ENCODE measurements at regions not wholly inside any gene's neighbourhood (a gene's known extent, or its start where the extent isn't known, plus 50 kb on each side); places are given as distances from the start of the nearest gene placed in this dataset.

GRCh38 chrX:115459883-115460880 is 100.8 kb upstream of the PLS3 start:
- DNase-seq (ENCODE audit: insufficient read length, low spot score) (no peak), FAIRE-seq (no peak)
- TF ChIP-seq TAF1 (IDR thresholded peaks at IDR 0.05; ENCODE audit: low read depth, low read length) = no peak
- no peak for TF ChIP-seq POU2F2 (IDR thresholded peaks at IDR 0.05; ENCODE audit: low read depth, low read length)
- no peak for TF ChIP-seq PAX5 (IDR thresholded peaks at IDR 0.05; ENCODE audit: insufficient read depth, low read length, severe bottlenecking)
- no peak for TF ChIP-seq POLR2A (IDR thresholded peaks at IDR 0.05; ENCODE audit: low read depth, low read length)
- no peak for TF ChIP-seq POLR2AphosphoS5 (IDR thresholded peaks at IDR 0.05; ENCODE audit: low read depth, low read length)
- TF ChIP-seq SPI1 (IDR thresholded peaks at IDR 0.05; ENCODE audit: low read depth, low read length) = no peak

- DNase-seq (ENCODE audit: insufficient read length, low spot score) (no peak), FAIRE-seq (no peak)
- TF ChIP-seq SPI1 (IDR thresholded peaks at IDR 0.05; ENCODE audit: low read depth, low read length) (no peak), TAF1 (IDR thresholded peaks at IDR 0.05; ENCODE audit: low read depth, low read length) (no peak), POLR2AphosphoS5 (IDR thresholded peaks at IDR 0.05; ENCODE audit: low read depth, low read length) (no peak), POU2F2 (IDR thresholded peaks at IDR 0.05; ENCODE audit: low read depth, low read length) (no peak), PAX5 (IDR thresholded peaks at IDR 0.05; ENCODE audit: insufficient read depth, low read length, severe bottlenecking) (no peak), POLR2A (IDR thresholded peaks at IDR 0.05; ENCODE audit: low read depth, low read length) (no peak)
Measured at GRCh38 chrX:115462406-115462805, 98.6 kb upstream of the PLS3 start.

- TF ChIP-seq PAX5 (IDR thresholded peaks at IDR 0.05; ENCODE audit: insufficient read depth, low read length, severe bottlenecking) (no peak), POLR2A (IDR thresholded peaks at IDR 0.05; ENCODE audit: low read depth, low read length) (no peak), POU2F2 (IDR thresholded peaks at IDR 0.05; ENCODE audit: low read depth, low read length) (no peak), TAF1 (IDR thresholded peaks at IDR 0.05; ENCODE audit: low read depth, low read length) (no peak), POLR2AphosphoS5 (IDR thresholded peaks at IDR 0.05; ENCODE audit: low read depth, low read length) (no peak), SPI1 (IDR thresholded peaks at IDR 0.05; ENCODE audit: low read depth, low read length) (no peak)
- DNase-seq (ENCODE audit: insufficient read length, low spot score) (no peak), FAIRE-seq (no peak)
Measured at GRCh38 chrX:115467961-115468360, 93.0 kb upstream of the PLS3 start.

DNA sequence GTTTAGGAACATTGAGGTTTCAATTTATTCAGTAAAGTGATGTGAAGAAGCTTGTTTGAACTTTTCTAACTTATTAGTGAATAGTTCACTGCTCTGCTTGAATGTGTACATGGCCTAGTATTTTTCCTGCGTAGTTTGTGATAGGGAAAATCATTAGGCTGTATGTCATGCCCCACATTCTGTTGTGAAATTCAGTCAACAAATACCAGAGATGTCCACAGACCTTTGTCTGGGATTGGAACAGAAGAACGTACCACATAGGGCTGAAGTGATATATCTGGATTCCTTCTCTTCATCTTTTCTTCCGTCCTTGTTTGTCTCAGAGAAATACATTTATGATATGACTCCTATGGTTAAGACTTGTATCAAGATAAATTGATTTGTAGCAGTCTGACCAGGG is 88.8 kb upstream of the PLS3 start:
- FAIRE-seq (no peak), DNase-seq (ENCODE audit: insufficient read length, low spot score) (no peak)
- no peak for TF ChIP-seq POLR2A (IDR thresholded peaks at IDR 0.05; ENCODE audit: low read depth, low read length)
- no peak for TF ChIP-seq POU2F2 (IDR thresholded peaks at IDR 0.05; ENCODE audit: low read depth, low read length)
- TF ChIP-seq PAX5 (IDR thresholded peaks at IDR 0.05; ENCODE audit: insufficient read depth, low read length, severe bottlenecking) = no peak
- TF ChIP-seq TAF1 (IDR thresholded peaks at IDR 0.05; ENCODE audit: low read depth, low read length) = no peak
- TF ChIP-seq POLR2AphosphoS5 (IDR thresholded peaks at IDR 0.05; ENCODE audit: low read depth, low read length) = no peak
- TF ChIP-seq SPI1 (IDR thresholded peaks at IDR 0.05; ENCODE audit: low read depth, low read length) = no peak

- no peak for FAIRE-seq
- DNase-seq (ENCODE audit: insufficient read length, low spot score) = no peak
- no peak for TF ChIP-seq TAF1 (IDR thresholded peaks at IDR 0.05; ENCODE audit: low read depth, low read length)
- TF ChIP-seq POU2F2 (IDR thresholded peaks at IDR 0.05; ENCODE audit: low read depth, low read length) = no peak
- no peak for TF ChIP-seq PAX5 (IDR thresholded peaks at IDR 0.05; ENCODE audit: insufficient read depth, low read length, severe bottlenecking)
- TF ChIP-seq POLR2AphosphoS5 (IDR thresholded peaks at IDR 0.05; ENCODE audit: low read depth, low read length) = no peak
- TF ChIP-seq SPI1 (IDR thresholded peaks at IDR 0.05; ENCODE audit: low read depth, low read length) = no peak
- no peak for TF ChIP-seq POLR2A (IDR thresholded peaks at IDR 0.05; ENCODE audit: low read depth, low read length)
Measured at GRCh38 chrX:115486510-115486909, 74.5 kb upstream of the PLS3 start.

- TF ChIP-seq SPI1 (IDR thresholded peaks at IDR 0.05; ENCODE audit: low read depth, low read length) (no peak), POU2F2 (IDR thresholded peaks at IDR 0.05; ENCODE audit: low read depth, low read length) (no peak), TAF1 (IDR thresholded peaks at IDR 0.05; ENCODE audit: low read depth, low read length) (no peak), POLR2A (IDR thresholded peaks at IDR 0.05; ENCODE audit: low read depth, low read length) (no peak), POLR2AphosphoS5 (IDR thresholded peaks at IDR 0.05; ENCODE audit: low read depth, low read length) (no peak)
- no peak for DNase-seq (ENCODE audit: insufficient read length, low spot score)
- no peak for FAIRE-seq
Measured at GRCh38 chrX:115487608-115488007, 73.4 kb upstream of the PLS3 start.

- DNase-seq (ENCODE audit: insufficient read length, low spot score) = no peak
- TF ChIP-seq POLR2A (IDR thresholded peaks at IDR 0.05; ENCODE audit: low read depth, low read length) (no peak), POLR2AphosphoS5 (IDR thresholded peaks at IDR 0.05; ENCODE audit: low read depth, low read length) (no peak), TAF1 (IDR thresholded peaks at IDR 0.05; ENCODE audit: low read depth, low read length) (no peak), POU2F2 (IDR thresholded peaks at IDR 0.05; ENCODE audit: low read depth, low read length) (no peak), PAX5 (IDR thresholded peaks at IDR 0.05; ENCODE audit: insufficient read depth, low read length, severe bottlenecking) (no peak), SPI1 (IDR thresholded peaks at IDR 0.05; ENCODE audit: low read depth, low read length) (no peak)
- no peak for FAIRE-seq
Measured at GRCh38 chrX:115490814-115491213, 70.2 kb upstream of the PLS3 start.

DNA sequence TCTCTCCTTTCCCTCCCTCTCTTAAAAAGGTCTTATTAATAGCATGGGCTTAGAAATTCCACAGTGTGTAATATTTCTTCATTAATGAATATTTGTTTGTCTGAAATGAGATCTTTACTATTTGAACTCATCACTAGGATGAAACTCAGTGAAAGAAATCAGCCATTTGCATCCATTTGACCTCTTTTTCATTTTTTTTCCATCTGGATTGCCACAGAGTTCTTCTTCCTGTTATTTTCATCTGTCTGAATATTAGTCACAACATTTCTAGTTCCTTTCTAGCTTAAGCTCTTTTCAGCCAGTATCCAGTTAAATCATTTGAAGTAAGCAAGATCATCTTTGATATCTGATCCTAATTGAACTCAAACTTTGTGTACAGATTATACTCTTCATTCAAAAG is 69.2 kb upstream of the PLS3 start:
- FAIRE-seq (no peak), DNase-seq (ENCODE audit: insufficient read length, low spot score) (no peak)
- TF ChIP-seq POLR2AphosphoS5 (IDR thresholded peaks at IDR 0.05; ENCODE audit: low read depth, low read length) = no peak
- TF ChIP-seq PAX5 (IDR thresholded peaks at IDR 0.05; ENCODE audit: insufficient read depth, low read length, severe bottlenecking) = no peak
- no peak for TF ChIP-seq TAF1 (IDR thresholded peaks at IDR 0.05; ENCODE audit: low read depth, low read length)
- no peak for TF ChIP-seq SPI1 (IDR thresholded peaks at IDR 0.05; ENCODE audit: low read depth, low read length)

GRCh38 chrX:115493015-115493414 is 68.0 kb upstream of the PLS3 start:
- no peak for TF ChIP-seq POLR2A (IDR thresholded peaks at IDR 0.05; ENCODE audit: low read depth, low read length)
- TF ChIP-seq POU2F2 (IDR thresholded peaks at IDR 0.05; ENCODE audit: low read depth, low read length) = no peak
- no peak for TF ChIP-seq TAF1 (IDR thresholded peaks at IDR 0.05; ENCODE audit: low read depth, low read length)
- no peak for TF ChIP-seq POLR2AphosphoS5 (IDR thresholded peaks at IDR 0.05; ENCODE audit: low read depth, low read length)
- no peak for TF ChIP-seq PAX5 (IDR thresholded peaks at IDR 0.05; ENCODE audit: insufficient read depth, low read length, severe bottlenecking)
- no peak for TF ChIP-seq SPI1 (IDR thresholded peaks at IDR 0.05; ENCODE audit: low read depth, low read length)
- no peak for DNase-seq (ENCODE audit: insufficient read length, low spot score)
- no peak for FAIRE-seq

Measured in GM12891 (cell line).